GM19043 (cell line): ENCODE measurements at regions not wholly inside any gene's neighbourhood (a gene's known extent, or its start where the extent isn't known, plus 50 kb on each side); places are given as distances from the start of the nearest gene placed in this dataset.

Source experiments
- ATAC-seq: cut with Tn5 transposase; IDR thresholded peaks from one replicate; pipeline ENCODE4 v1.9.1; 2021; ENCODE audit warnings: low read depth; ENCODE audit not compliant: unreplicated experiment

GRCh38 chr2:226410247-226410835 lies 389.3 kb downstream of the IRS1 start:
- no peak for ATAC-seq

GRCh38 chr2:226409134-226409533 lies 390.5 kb downstream of the IRS1 start:
- ATAC-seq: no peak

GRCh38 chr2:226408141-226408540 lies 391.5 kb downstream of the IRS1 start:
- ATAC-seq: no peak

- no peak for ATAC-seq
These were observed 392.5 kb downstream of the IRS1 start for GRCh38 chr2:226407135-226407534.

GRCh38 chr2:226405465-226405864 lies 394.2 kb downstream of the IRS1 start:
- ATAC-seq: no peak

GRCh38 chr2:226403369-226403768 lies 396.3 kb downstream of the IRS1 start:
- ATAC-seq: no peak

- ATAC-seq: no peak
These were observed 400.6 kb downstream of the IRS1 start for GRCh38 chr2:226399006-226399405.

- no peak for ATAC-seq
These were observed 401.0 kb downstream of the IRS1 start for GRCh38 chr2:226398580-226398979.

GRCh38 chr2:226396541-226396940 lies 403.1 kb downstream of the IRS1 start:
- ATAC-seq: no peak

- ATAC-seq: no peak
These were observed 412.1 kb downstream of the IRS1 start for GRCh38 chr2:226387499-226387942.

GRCh38 chr2:226383461-226383860 lies 416.2 kb downstream of the IRS1 start:
- no peak for ATAC-seq

GRCh38 chr2:226380679-226381078 lies 418.9 kb downstream of the IRS1 start:
- no peak for ATAC-seq

- no peak for ATAC-seq
These were observed 420.6 kb downstream of the IRS1 start for GRCh38 chr2:226378753-226379705.

GRCh38 chr2:226376516-226377180 lies 423.0 kb downstream of the IRS1 start:
- ATAC-seq: no peak

- ATAC-seq: no peak
These were observed 432.7 kb downstream of the IRS1 start for GRCh38 chr2:226366920-226367319.

- ATAC-seq: no peak
These were observed 435.4 kb downstream of the IRS1 start for GRCh38 chr2:226364217-226364616.

GRCh38 chr2:226362980-226363379 lies 436.6 kb downstream of the IRS1 start:
- no peak for ATAC-seq

- ATAC-seq: no peak
These were observed 439.0 kb downstream of the IRS1 start for GRCh38 chr2:226360658-226361057.

GRCh38 chr2:226358688-226359087 lies 440.9 kb downstream of the IRS1 start:
- ATAC-seq: no peak

GRCh38 chr2:226357816-226358215 lies 441.8 kb downstream of the IRS1 start:
- no peak for ATAC-seq

GRCh38 chr2:226355600-226355999 lies 444.0 kb downstream of the IRS1 start:
- no peak for ATAC-seq
